ENCODE measurements at regions not wholly inside any gene's neighbourhood (a gene's known extent, or its start where the extent isn't known, plus 50 kb on each side); places are given as distances from the start of the nearest gene placed in this dataset.

DNA sequence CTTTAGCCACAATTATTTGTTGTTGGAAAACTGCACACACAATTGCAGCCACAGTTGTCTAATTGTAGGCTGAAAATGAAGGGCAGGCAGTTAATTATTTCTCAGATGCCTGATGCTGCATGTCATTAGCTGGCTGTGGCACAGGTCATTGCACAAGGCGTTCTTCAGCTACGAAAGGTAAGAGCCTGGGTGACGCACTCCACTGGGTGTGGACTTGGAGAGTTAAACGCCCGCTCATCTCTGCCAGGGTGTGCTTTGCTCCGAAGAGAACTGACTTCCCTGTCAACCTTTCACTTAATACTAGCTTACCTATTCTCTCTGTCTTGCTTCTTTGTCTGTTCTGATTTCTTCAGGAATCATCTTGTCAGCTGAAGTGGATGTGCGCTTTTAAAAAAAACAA lies 91.4 kb upstream of the CPM start:
- intact Hi-C loops (cut with micrococcal nuclease) = no loop called here
- no peak overlapping the region for H3K27ac Mint-ChIP-seq
- whole genome bisulfite sequencing (ENCODE audit: insufficient coverage) = 100% methylated on average over 6 of the region's 7 CpGs
- H3K36me3 ChIP-seq (replicated peaks in 1 of 2; ENCODE audit: control extremely low read depth in 1 of 2, control insufficient read depth in 1 of 2, extremely low read depth in 1 of 2, insufficient read depth in 2 of 2, low read length in 1 of 2) = no peaks in the 10 kb centered on the region
- no peak overlapping the region for H3K27ac ChIP-seq (ENCODE audit: low read length in 2 of 2)
- H3K9me3 Mint-ChIP-seq (ENCODE audit: insufficient read depth) = no peaks in the 10 kb centered on the region
- no peaks in the 10 kb centered on the region for H3K27me3 ChIP-seq (replicated peaks in 1 of 4; ENCODE audit: control extremely low read depth in 1 of 4, control insufficient read depth in 3 of 4, insufficient read depth in 4 of 4, low read length in 3 of 4)
- H3K27me3 Mint-ChIP-seq = peaks cover 2% of the 10 kb centered on the region
- no peaks in the 10 kb centered on the region for H3K4me1 Mint-ChIP-seq
- no peak overlapping the region for H3K4me2 ChIP-seq (replicated peaks; ENCODE audit: low read depth, low read length, poor library complexity, severe bottlenecking)
- no peak for DNase-seq
- CTCF ChIA-PET = no interaction called here
- H3K79me2 ChIP-seq (ENCODE audit: control insufficient read depth, insufficient read depth, low read length) = no peaks in the 10 kb centered on the region
- H3K4me3 Mint-ChIP-seq = no peak overlapping the region
- H3K4me1 ChIP-seq (ENCODE audit: control insufficient read depth in 2 of 2, insufficient read depth in 2 of 2, low read length in 2 of 2) = no peaks in the 10 kb centered on the region
- H2AFZ ChIP-seq (ENCODE audit: insufficient read depth, low read depth, low read length, poor library complexity, severe bottlenecking) = no peak overlapping the region
- H3K4me3 ChIP-seq (ENCODE audit: control extremely low read depth in 1 of 5, extremely low read depth in 1 of 5, insufficient read depth in 1 of 5, low read depth in 2 of 5, low read length in 4 of 5) = no peak overlapping the region
- H3K9me3 ChIP-seq (ENCODE audit: control extremely low read depth in 1 of 3, control insufficient read depth in 2 of 3, insufficient read depth in 1 of 3, low read length in 2 of 3) = no peaks in the 10 kb centered on the region
- H3K9ac ChIP-seq (ENCODE audit: low read length) = no peak overlapping the region
- no peaks in the 10 kb centered on the region for H4K20me1 ChIP-seq (ENCODE audit: control insufficient read depth, insufficient read depth, low read length, poor library complexity, severe bottlenecking)
- no peak for ATAC-seq (ENCODE audit: low read depth)
- POLR2A ChIA-PET = interaction anchor here (0.6 kb wide), 1 partner anchor 341 kb away, joined by 3 read pairs; no protein-coding TSS in a partner anchor
- no peak for TF ChIP-seq EZH2 (IDR thresholded peaks at IDR 0.05; ENCODE audit: borderline replicate concordance, insufficient read depth, low read depth, low read length, poor library complexity, severe bottlenecking)
- TF ChIP-seq, protein P1, sequence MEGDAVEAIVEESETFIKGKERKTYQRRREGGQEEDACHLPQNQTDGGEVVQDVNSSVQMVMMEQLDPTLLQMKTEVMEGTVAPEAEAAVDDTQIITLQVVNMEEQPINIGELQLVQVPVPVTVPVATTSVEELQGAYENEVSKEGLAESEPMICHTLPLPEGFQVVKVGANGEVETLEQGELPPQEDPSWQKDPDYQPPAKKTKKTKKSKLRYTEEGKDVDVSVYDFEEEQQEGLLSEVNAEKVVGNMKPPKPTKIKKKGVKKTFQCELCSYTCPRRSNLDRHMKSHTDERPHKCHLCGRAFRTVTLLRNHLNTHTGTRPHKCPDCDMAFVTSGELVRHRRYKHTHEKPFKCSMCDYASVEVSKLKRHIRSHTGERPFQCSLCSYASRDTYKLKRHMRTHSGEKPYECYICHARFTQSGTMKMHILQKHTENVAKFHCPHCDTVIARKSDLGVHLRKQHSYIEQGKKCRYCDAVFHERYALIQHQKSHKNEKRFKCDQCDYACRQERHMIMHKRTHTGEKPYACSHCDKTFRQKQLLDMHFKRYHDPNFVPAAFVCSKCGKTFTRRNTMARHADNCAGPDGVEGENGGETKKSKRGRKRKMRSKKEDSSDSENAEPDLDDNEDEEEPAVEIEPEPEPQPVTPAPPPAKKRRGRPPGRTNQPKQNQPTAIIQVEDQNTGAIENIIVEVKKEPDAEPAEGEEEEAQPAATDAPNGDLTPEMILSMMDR (IDR thresholded peaks at IDR 0.05) = no peak

DNA sequence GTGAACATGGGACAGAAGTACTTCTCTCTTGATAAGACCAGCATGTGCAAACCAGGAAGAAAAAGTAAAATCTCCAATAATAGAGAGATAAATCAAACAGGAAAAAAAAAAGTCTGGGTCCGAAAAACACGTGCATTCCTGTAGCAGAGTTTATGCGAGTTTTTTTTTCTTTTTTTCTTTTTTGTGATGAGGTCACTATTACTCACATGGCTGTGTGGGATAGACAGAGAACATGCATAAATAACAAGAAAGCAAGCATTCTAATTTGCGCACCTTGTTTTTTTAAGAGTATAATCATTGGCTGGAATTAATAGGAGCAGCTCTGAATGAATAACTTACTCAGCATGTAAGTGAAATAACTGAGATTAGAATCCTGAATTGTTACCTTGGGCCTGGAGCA lies 91.9 kb upstream of the CPM start:
- ATAC-seq (ENCODE audit: low read depth) (no peak), DNase-seq (no peak)
- CTCF ChIA-PET = interaction anchor here (0.7 kb wide), 1 partner anchor 359 kb away, joined by 5 read pairs; no protein-coding TSS in a partner anchor
- H3K4me1 ChIP-seq (ENCODE audit: control insufficient read depth in 2 of 2, insufficient read depth in 2 of 2, low read length in 2 of 2) = no peaks in the 10 kb centered on the region
- H3K79me2 ChIP-seq (ENCODE audit: control insufficient read depth, insufficient read depth, low read length) = no peaks in the 10 kb centered on the region
- no peak overlapping the region for H3K27ac ChIP-seq (ENCODE audit: low read length in 2 of 2)
- Mint-ChIP-seq H3K4me1 (no peaks in the 10 kb centered on the region), H3K4me3 (no peak overlapping the region), H3K9me3 (ENCODE audit: insufficient read depth) (no peaks in the 10 kb centered on the region), H3K27ac (no peak overlapping the region), H3K27me3 (peaks cover 2% of the 10 kb centered on the region)
- H3K9ac ChIP-seq (ENCODE audit: low read length) = no peak overlapping the region
- H3K4me2 ChIP-seq (replicated peaks; ENCODE audit: low read depth, low read length, poor library complexity, severe bottlenecking) = no peak overlapping the region
- no peak overlapping the region for H2AFZ ChIP-seq (ENCODE audit: insufficient read depth, low read depth, low read length, poor library complexity, severe bottlenecking)
- intact Hi-C loops (cut with micrococcal nuclease) = no loop called here
- POLR2A ChIA-PET = no interaction called here
- H3K36me3 ChIP-seq (replicated peaks in 1 of 2; ENCODE audit: control extremely low read depth in 1 of 2, control insufficient read depth in 1 of 2, extremely low read depth in 1 of 2, insufficient read depth in 2 of 2, low read length in 1 of 2) = no peaks in the 10 kb centered on the region
- WGBS (ENCODE audit: insufficient coverage) = no CpG with 5 or more reads among the region's 4 CpGs
- H4K20me1 ChIP-seq (ENCODE audit: control insufficient read depth, insufficient read depth, low read length, poor library complexity, severe bottlenecking) = no peaks in the 10 kb centered on the region
- no peaks in the 10 kb centered on the region for H3K9me3 ChIP-seq (ENCODE audit: control extremely low read depth in 1 of 3, control insufficient read depth in 2 of 3, insufficient read depth in 1 of 3, low read length in 2 of 3)
- no peak overlapping the region for H3K4me3 ChIP-seq (ENCODE audit: control extremely low read depth in 1 of 5, extremely low read depth in 1 of 5, insufficient read depth in 1 of 5, low read depth in 2 of 5, low read length in 4 of 5)
- H3K27me3 ChIP-seq (replicated peaks in 1 of 4; ENCODE audit: control extremely low read depth in 1 of 4, control insufficient read depth in 3 of 4, insufficient read depth in 4 of 4, low read length in 3 of 4) = no peaks in the 10 kb centered on the region
- TF ChIP-seq EZH2 (IDR thresholded peaks at IDR 0.05; ENCODE audit: borderline replicate concordance, insufficient read depth, low read depth, low read length, poor library complexity, severe bottlenecking) = no peak
- TF ChIP-seq, protein P1 (IDR thresholded peaks at IDR 0.05) = no peak
